Skeletal muscle tissue (tissue), 3 donors: ENCODE measurements at regions not wholly inside any gene's neighbourhood (a gene's known extent, or its start where the extent isn't known, plus 50 kb on each side); places are given as distances from the start of the nearest gene placed in this dataset.

Source experiments
- H3K27ac ChIP-seq: one replicate; pipeline ENCODE4 v1.7.0; 2013; ENCODE audit warnings: mild to moderate bottlenecking, low read depth, low read length, inconsistent platforms
- H3K27me3 ChIP-seq, 3 donors: one replicate each; pipeline ENCODE4 v1.7.0; 2013; ENCODE audit warnings: low read length in 3 of 3; ENCODE audit not compliant: control insufficient read depth in 3 of 3, insufficient read depth in 3 of 3
- H3K36me3 ChIP-seq, 3 donors: one replicate each; pipeline ENCODE4 v1.7.0; 2013; ENCODE audit warnings: low read length in 3 of 3; ENCODE audit not compliant: control insufficient read depth in 3 of 3, insufficient read depth in 3 of 3
- H3K4me1 ChIP-seq, 3 donors: one replicate each; pipeline ENCODE4 v1.7.0; 2013; ENCODE audit warnings: low read length in 3 of 3, mild to moderate bottlenecking in 3 of 3; ENCODE audit not compliant: control insufficient read depth in 3 of 3, insufficient read depth in 3 of 3
- H3K4me3 ChIP-seq, 3 donors: one replicate each; pipeline ENCODE4 v1.7.0; 2013; ENCODE audit warnings: low read length in 3 of 3
- H3K9ac ChIP-seq, 3 donors: one replicate each; pipeline ENCODE4 v1.7.0; 2013; ENCODE audit warnings: low read length in 3 of 3, mild to moderate bottlenecking in 3 of 3, moderate library complexity in 2 of 3, low read depth in 1 of 3
- H3K9me3 ChIP-seq, 3 donors: one replicate each; pipeline ENCODE4 v1.7.0; 2013; ENCODE audit warnings: low read length in 3 of 3; ENCODE audit not compliant: control insufficient read depth in 3 of 3
- donor health status: Osteomylitis.

GRCh38 chr12:94025068-94025467 is 123.3 kb upstream of the PLXNC1 start:
- no peak overlapping the region for H3K4me3 ChIP-seq
- no peaks in the 10 kb centered on the region for H3K4me1 ChIP-seq
- H3K9ac ChIP-seq = no peak overlapping the region
- H3K36me3 ChIP-seq = no peaks in the 10 kb centered on the region
- H3K27me3 ChIP-seq = no peaks in the 10 kb centered on the region
- no peak overlapping the region for H3K27ac ChIP-seq
- peaks cover 0 to 6% (median 0%) of the 10 kb centered on the region in 3 donors for H3K9me3 ChIP-seq

- peaks cover 0 to 6% (median 0%) of the 10 kb centered on the region in 3 donors for H3K9me3 ChIP-seq
- H3K4me3 ChIP-seq = no peak overlapping the region
- H3K27me3 ChIP-seq = no peaks in the 10 kb centered on the region
- no peak overlapping the region for H3K9ac ChIP-seq
- no peaks in the 10 kb centered on the region for H3K36me3 ChIP-seq
- H3K4me1 ChIP-seq = no peaks in the 10 kb centered on the region
- H3K27ac ChIP-seq = no peak overlapping the region
These were observed 122.6 kb upstream of the PLXNC1 start for GRCh38 chr12:94025756-94026155.

- Histone ChIP-seq H3K27ac (no peak overlapping the region), H3K4me1 (no peaks in the 10 kb centered on the region), H3K9me3 (peaks cover 0 to 6% (median 0%) of the 10 kb centered on the region in 3 donors), H3K4me3 (no peak overlapping the region), H3K27me3 (no peaks in the 10 kb centered on the region), H3K36me3 (no peaks in the 10 kb centered on the region), H3K9ac (no peak overlapping the region)
These were observed 121.8 kb upstream of the PLXNC1 start for GRCh38 chr12:94026596-94026995.

- H3K9me3 ChIP-seq = peaks cover 0 to 6% (median 0%) of the 10 kb centered on the region in 3 donors
- no peaks in the 10 kb centered on the region for H3K4me1 ChIP-seq
- no peak overlapping the region for H3K9ac ChIP-seq
- H3K27ac ChIP-seq = no peak overlapping the region
- no peaks in the 10 kb centered on the region for H3K27me3 ChIP-seq
- H3K36me3 ChIP-seq = no peaks in the 10 kb centered on the region
- no peak overlapping the region for H3K4me3 ChIP-seq
These were observed 120.8 kb upstream of the PLXNC1 start for GRCh38 chr12:94027561-94027960.

- Histone ChIP-seq H3K27ac (no peak overlapping the region), H3K36me3 (no peaks in the 10 kb centered on the region), H3K4me1 (no peaks in the 10 kb centered on the region), H3K9me3 (peaks cover 0 to 3% (median 0%) of the 10 kb centered on the region in 3 donors), H3K27me3 (peaks cover 0 to 5% (median 0%) of the 10 kb centered on the region in 3 donors), H3K9ac (no peak overlapping the region), H3K4me3 (no peak overlapping the region)
These were observed 116.6 kb upstream of the PLXNC1 start for GRCh38 chr12:94031763-94032162.

GRCh38 chr12:94032368-94032767 is 116.0 kb upstream of the PLXNC1 start:
- H3K27ac ChIP-seq = no peak overlapping the region

GRCh38 chr12:94033101-94033500 is 115.3 kb upstream of the PLXNC1 start:
- Histone ChIP-seq H3K27me3 (peaks cover 0 to 5% (median 0%) of the 10 kb centered on the region in 3 donors), H3K27ac (no peak overlapping the region), H3K9ac (no peak overlapping the region), H3K9me3 (no peaks in the 10 kb centered on the region), H3K4me1 (no peaks in the 10 kb centered on the region), H3K4me3 (no peak overlapping the region), H3K36me3 (no peaks in the 10 kb centered on the region)

More at GRCh38 chr12:94032368-94032767, 116.0 kb upstream of the PLXNC1 start:
- H3K27me3 ChIP-seq = peaks cover 0 to 5% (median 0%) of the 10 kb centered on the region in 3 donors
- H3K4me3 ChIP-seq = no peak overlapping the region
- H3K36me3 ChIP-seq = no peaks in the 10 kb centered on the region
- H3K9me3 ChIP-seq = peaks cover 0 to under 1% (median 0%) of the 10 kb centered on the region in 3 donors
- no peak overlapping the region for H3K9ac ChIP-seq
- H3K4me1 ChIP-seq = no peaks in the 10 kb centered on the region

GRCh38 chr12:94033784-94034183 is 114.6 kb upstream of the PLXNC1 start:
- Histone ChIP-seq H3K27me3 (peaks cover 0 to 5% (median 0%) of the 10 kb centered on the region in 3 donors), H3K36me3 (no peaks in the 10 kb centered on the region), H3K27ac (no peak overlapping the region)

GRCh38 chr12:94037444-94037843 is 110.9 kb upstream of the PLXNC1 start:
- Histone ChIP-seq H3K9ac (no peak overlapping the region), H3K9me3 (no peaks in the 10 kb centered on the region), H3K36me3 (no peaks in the 10 kb centered on the region), H3K27ac (no peak overlapping the region), H3K4me3 (no peak overlapping the region), H3K4me1 (peaks cover 0 to 4% (median 0%) of the 10 kb centered on the region in 3 donors), H3K27me3 (peaks cover 0 to 5% (median 0%) of the 10 kb centered on the region in 3 donors)

More at GRCh38 chr12:94033784-94034183, 114.6 kb upstream of the PLXNC1 start:
- Histone ChIP-seq H3K9ac (no peak overlapping the region), H3K4me1 (no peaks in the 10 kb centered on the region), H3K4me3 (no peak overlapping the region), H3K9me3 (no peaks in the 10 kb centered on the region)

GRCh38 chr12:94038605-94039004 is 109.8 kb upstream of the PLXNC1 start:
- Histone ChIP-seq H3K9me3 (no peaks in the 10 kb centered on the region), H3K27me3 (peaks cover 0 to 1% (median 0%) of the 10 kb centered on the region in 3 donors), H3K4me1 (peaks cover 0 to 4% (median 0%) of the 10 kb centered on the region in 3 donors), H3K27ac (no peak overlapping the region), H3K36me3 (no peaks in the 10 kb centered on the region), H3K4me3 (no peak overlapping the region), H3K9ac (no peak overlapping the region)
